ENCODE measurements at regions not wholly inside any gene's neighbourhood (a gene's known extent, or its start where the extent isn't known, plus 50 kb on each side); places are given as distances from the start of the nearest gene placed in this dataset.
A peak's percentile ranks its signal among the peaks of the same experiment; 100 is the strongest.
"Not testable (repeated sequence)": the region's sequence is repeated elsewhere in the genome, so short reads cannot be mapped to it uniquely, and the experiment has no call there.

DNA sequence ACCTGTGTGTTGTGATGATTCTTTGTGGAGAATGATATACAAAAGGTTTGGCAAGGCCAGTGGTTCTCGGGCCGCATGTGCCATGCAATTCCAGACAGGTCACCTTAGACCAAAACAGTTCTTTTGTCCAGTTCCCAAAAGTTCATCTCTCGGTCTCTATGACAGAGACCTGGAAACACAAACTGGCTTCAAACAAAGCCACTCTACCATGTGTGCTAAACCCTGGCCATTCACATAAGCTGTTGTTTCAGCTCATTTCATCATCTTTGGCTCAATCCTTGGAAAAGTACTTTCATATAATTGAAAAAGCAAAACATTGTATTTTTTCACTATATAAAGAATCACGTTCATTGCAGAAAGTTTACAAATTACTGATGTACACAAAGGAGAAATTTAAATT, 210.5 kb upstream of the SEMA6A start:
- H3K9me3 ChIP-seq (ENCODE audit: control insufficient read depth, insufficient read depth, low read depth, low read length) = peaks cover 25% of the 10 kb centered on the region
- no peak overlapping the region for H3K27ac ChIP-seq (ENCODE audit: low read depth, low read length)
- no peak overlapping the region for H3K4me3 ChIP-seq (ENCODE audit: low read depth, low read length)
- no peaks in the 10 kb centered on the region for H3K27me3 ChIP-seq (ENCODE audit: control insufficient read depth, insufficient read depth, low read length)
- H3K4me1 ChIP-seq (ENCODE audit: control insufficient read depth, insufficient read depth, low read length) = peaks cover 3% of the 10 kb centered on the region; the same call in 1 of the 2 replicates
- H3K9ac ChIP-seq (ENCODE audit: low read length) = no peak overlapping the region
- peaks cover 10% of the 10 kb centered on the region; the same call in 1 of the 2 replicates for H3K36me3 ChIP-seq (ENCODE audit: control insufficient read depth, insufficient read depth, low read length)

DNA sequence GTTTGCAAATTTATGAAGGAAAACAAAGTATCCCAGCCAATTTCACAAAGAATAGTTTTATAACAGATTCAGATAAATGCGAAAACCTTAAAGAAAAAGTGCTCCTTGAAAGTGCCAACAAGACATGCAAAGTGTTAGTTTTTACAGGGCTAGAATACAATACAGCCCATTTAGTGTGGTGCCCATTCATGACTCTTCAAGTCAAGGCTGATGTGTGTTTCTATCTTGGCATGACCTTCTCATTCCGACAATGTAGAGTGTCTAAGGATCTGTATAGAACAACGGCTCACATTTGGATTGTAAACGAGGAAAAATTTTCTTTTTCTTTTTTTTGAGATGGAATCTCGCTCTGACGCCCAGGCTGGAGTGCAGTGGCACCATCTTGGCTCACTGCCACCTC, 205.2 kb upstream of the SEMA6A start:
- peaks cover 10% of the 10 kb centered on the region; the same call in 1 of the 2 replicates for H3K9me3 ChIP-seq (ENCODE audit: control insufficient read depth, insufficient read depth, low read depth, low read length)
- H3K27me3 ChIP-seq (ENCODE audit: control insufficient read depth, insufficient read depth, low read length) = no peaks in the 10 kb centered on the region
- H3K9ac ChIP-seq (ENCODE audit: low read length) = no peak overlapping the region
- H3K36me3 ChIP-seq (ENCODE audit: control insufficient read depth, insufficient read depth, low read length) = no peaks in the 10 kb centered on the region
- H3K4me1 ChIP-seq (ENCODE audit: control insufficient read depth, insufficient read depth, low read length) = peaks cover 45% of the 10 kb centered on the region
- no peak overlapping the region for H3K27ac ChIP-seq (ENCODE audit: low read depth, low read length)
- no peak overlapping the region for H3K4me3 ChIP-seq (ENCODE audit: low read depth, low read length)

DNA sequence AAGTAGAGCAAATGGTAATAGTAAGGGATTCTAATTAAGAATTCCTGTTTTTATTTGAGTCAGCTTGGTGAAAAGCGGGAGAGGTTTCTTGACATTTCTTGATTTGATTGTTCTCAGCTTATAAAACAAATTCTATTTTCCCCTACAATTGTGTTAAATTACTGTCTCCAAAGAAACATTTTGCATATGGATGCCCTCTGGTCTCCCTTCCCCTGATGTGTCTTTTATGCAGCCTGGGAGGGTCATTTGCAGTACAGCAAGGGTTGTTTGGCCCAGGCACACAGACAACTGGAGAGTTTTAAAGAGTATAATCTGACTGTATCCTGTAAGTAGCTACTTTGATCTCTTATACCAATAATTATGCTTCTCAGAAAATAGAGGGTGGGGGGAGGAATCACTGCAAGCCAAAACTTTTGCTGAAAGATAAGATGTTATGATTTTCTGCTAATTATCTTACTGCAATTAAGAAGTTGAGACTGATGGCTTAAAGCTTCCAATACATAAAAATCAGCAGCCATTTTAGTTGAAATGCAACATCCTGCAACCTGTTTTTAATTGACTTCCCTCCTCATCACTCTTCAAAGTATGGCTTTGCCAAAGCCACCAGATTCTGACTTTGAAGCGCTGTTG, 204.1 kb upstream of the SEMA6A start:
- Histone ChIP-seq H3K9me3 (ENCODE audit: control insufficient read depth, insufficient read depth, low read depth, low read length) (peaks cover 10% of the 10 kb centered on the region; the same call in 1 of the 2 replicates), H3K27ac (ENCODE audit: low read depth, low read length) (peak overlapping the region; percentile 4; the same call in 1 of the 2 replicates), H3K4me3 (ENCODE audit: low read depth, low read length) (peak overlapping the region; percentile 1; the same call in 1 of the 2 replicates), H3K9ac (ENCODE audit: low read length) (peak overlapping the region; percentile 43), H3K27me3 (ENCODE audit: control insufficient read depth, insufficient read depth, low read length) (no peaks in the 10 kb centered on the region), H3K4me1 (ENCODE audit: control insufficient read depth, insufficient read depth, low read length) (peaks cover 53% of the 10 kb centered on the region), H3K36me3 (ENCODE audit: control insufficient read depth, insufficient read depth, low read length) (no peaks in the 10 kb centered on the region)

DNA sequence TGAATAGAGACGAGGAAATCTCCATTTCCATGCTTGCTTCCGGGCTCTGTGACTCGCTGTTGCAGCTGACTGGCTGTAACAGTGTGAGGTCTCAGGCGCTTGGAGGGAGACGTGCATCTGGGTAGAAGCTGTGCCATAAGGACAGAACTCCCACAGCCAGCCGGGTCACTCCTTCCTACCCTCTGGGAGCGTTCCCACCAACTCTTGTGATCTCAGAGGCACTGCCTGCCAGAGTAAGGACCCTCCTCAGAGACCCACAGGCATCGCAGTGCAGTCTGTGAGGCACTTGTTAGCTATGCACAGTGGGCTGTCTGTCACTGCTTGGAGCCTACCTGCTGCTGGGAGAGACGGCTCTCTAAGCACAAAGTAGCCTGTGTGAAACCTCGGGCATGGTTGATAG, 203.4 kb upstream of the SEMA6A start:
- Histone ChIP-seq H3K36me3 (ENCODE audit: control insufficient read depth, insufficient read depth, low read length) (no peaks in the 10 kb centered on the region), H3K4me1 (ENCODE audit: control insufficient read depth, insufficient read depth, low read length) (peaks cover 61% of the 10 kb centered on the region), H3K4me3 (ENCODE audit: low read depth, low read length) (peak overlapping the region; percentile 1; the same call in 1 of the 2 replicates), H3K27ac (ENCODE audit: low read depth, low read length) (peak overlapping the region; percentile 4; the same call in 1 of the 2 replicates), H3K27me3 (ENCODE audit: control insufficient read depth, insufficient read depth, low read length) (no peaks in the 10 kb centered on the region), H3K9ac (ENCODE audit: low read length) (peak overlapping the region; percentile 43), H3K9me3 (ENCODE audit: control insufficient read depth, insufficient read depth, low read depth, low read length) (peaks cover 7% of the 10 kb centered on the region; the same call in 1 of the 2 replicates)

DNA sequence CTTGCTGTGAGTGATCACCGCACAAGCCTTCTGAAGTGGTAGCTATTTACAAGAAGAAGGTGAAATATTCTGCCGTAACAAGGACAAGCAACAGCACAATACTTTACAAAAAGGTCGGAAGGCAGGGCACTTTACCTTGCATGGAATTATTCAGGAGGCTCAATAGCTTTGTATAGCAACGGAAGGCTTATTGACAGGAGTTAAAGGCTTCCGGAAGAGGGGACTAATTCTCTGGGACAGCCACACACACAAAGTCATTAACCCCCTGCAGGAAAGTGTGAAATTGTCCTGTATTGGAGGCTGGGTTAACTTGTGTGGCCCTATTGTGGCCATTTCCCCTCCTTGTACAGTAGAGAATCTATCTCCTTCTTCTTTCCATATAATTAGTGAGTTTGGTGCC, 199.3 kb upstream of the SEMA6A start:
- Histone ChIP-seq H3K36me3 (ENCODE audit: control insufficient read depth, insufficient read depth, low read length) (no peaks in the 10 kb centered on the region), H3K27ac (ENCODE audit: low read depth, low read length) (peak overlapping the region; percentile 85), H3K27me3 (ENCODE audit: control insufficient read depth, insufficient read depth, low read length) (no peaks in the 10 kb centered on the region), H3K9ac (ENCODE audit: low read length) (peak overlapping the region; percentile 74), H3K4me1 (ENCODE audit: control insufficient read depth, insufficient read depth, low read length) (peaks cover 79% of the 10 kb centered on the region), H3K4me3 (ENCODE audit: low read depth, low read length) (peak overlapping the region; percentile 18; the same call in 1 of the 2 replicates), H3K9me3 (ENCODE audit: control insufficient read depth, insufficient read depth, low read depth, low read length) (no peaks in the 10 kb centered on the region)

DNA sequence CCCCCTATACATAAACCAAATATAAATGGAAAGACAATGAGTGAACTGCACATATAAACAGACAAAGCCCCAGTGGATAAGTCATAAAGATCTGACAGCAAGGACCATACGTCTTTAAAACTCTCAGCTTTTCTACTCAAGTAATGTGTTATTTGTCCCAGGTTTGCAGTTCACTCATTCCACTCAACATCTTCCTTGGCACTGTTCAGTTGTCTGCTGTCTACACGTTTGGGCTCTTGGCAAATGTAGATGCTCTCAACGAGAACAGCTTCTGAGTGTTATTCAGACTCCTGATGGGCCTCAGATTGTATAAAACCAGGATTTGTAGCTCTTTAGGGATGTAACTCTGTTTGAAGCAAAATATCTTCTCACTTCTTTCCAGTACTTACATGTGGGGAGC, 198.2 kb upstream of the SEMA6A start:
- Histone ChIP-seq H3K9ac (ENCODE audit: low read length) (peak overlapping the region; percentile 74), H3K4me1 (ENCODE audit: control insufficient read depth, insufficient read depth, low read length) (peaks cover 67% of the 10 kb centered on the region), H3K9me3 (ENCODE audit: control insufficient read depth, insufficient read depth, low read depth, low read length) (no peaks in the 10 kb centered on the region), H3K36me3 (ENCODE audit: control insufficient read depth, insufficient read depth, low read length) (no peaks in the 10 kb centered on the region), H3K4me3 (ENCODE audit: low read depth, low read length) (peak overlapping the region; percentile 34; the same call in 1 of the 2 replicates), H3K27ac (ENCODE audit: low read depth, low read length) (peak overlapping the region; percentile 85), H3K27me3 (ENCODE audit: control insufficient read depth, insufficient read depth, low read length) (no peaks in the 10 kb centered on the region)

DNA sequence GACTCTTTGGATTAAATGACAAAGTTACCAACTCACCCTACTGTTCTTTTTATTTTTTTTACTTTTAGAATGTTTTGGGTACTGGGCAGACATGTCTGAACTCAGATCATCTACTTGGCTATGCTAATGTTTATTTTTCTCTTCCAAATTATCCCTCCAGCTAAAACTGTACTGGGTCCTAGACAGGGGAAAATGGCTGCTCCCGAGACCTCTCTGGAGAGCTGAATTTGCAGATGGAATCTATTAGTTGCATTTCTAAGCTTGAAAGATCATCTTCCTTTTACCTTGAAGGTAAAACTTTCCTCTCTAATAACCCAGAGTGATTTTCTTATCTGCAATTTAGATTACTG, 197.5 kb upstream of the SEMA6A start:
- Histone ChIP-seq H3K36me3 (ENCODE audit: control insufficient read depth, insufficient read depth, low read length) (no peaks in the 10 kb centered on the region), H3K9ac (ENCODE audit: low read length) (peak overlapping the region; percentile 74), H3K9me3 (ENCODE audit: control insufficient read depth, insufficient read depth, low read depth, low read length) (no peaks in the 10 kb centered on the region), H3K4me1 (ENCODE audit: control insufficient read depth, insufficient read depth, low read length) (peaks cover 61% of the 10 kb centered on the region), H3K4me3 (ENCODE audit: low read depth, low read length) (peak overlapping the region; percentile 34; the same call in 1 of the 2 replicates), H3K27ac (ENCODE audit: low read depth, low read length) (peak overlapping the region; percentile 85; the same call in 1 of the 2 replicates), H3K27me3 (ENCODE audit: control insufficient read depth, insufficient read depth, low read length) (no peaks in the 10 kb centered on the region)

DNA sequence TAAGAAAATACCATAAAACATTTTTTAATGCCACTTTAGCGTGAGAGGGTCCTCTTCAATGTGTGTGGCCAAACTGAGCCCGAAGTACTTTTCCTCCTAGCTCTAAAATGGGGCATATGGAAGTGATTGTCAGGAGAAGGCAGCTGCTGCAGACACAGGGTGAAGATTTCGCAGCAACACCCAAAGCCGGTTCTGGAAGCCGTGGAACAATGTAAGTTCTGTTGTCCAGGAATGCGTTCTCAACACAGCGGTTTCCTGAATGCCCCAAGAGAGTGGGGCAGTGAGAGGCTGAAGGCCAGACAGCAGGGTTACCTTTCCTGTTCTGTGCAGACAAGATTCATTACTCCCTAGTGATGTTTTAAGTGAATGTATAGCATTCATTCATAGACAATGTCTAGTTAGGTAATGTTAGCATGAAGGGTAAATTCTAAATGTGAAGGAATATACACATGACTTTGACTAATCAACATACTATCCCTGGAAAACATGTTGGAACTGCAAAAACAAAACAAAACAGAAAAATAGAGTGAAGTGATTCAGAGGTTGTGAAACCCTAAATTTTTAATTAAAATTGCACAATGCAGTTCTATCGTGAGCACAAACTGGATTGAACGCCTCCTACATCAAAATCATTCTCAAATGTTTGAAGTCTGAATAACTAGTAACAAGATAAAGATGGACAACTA, 197.0 kb upstream of the SEMA6A start:
- H3K4me1 ChIP-seq (ENCODE audit: control insufficient read depth, insufficient read depth, low read length) = peaks cover 56% of the 10 kb centered on the region
- H3K9ac ChIP-seq (ENCODE audit: low read length) = peak overlapping the region; percentile 74
- peak overlapping the region; percentile 34; the same call in 1 of the 2 replicates for H3K4me3 ChIP-seq (ENCODE audit: low read depth, low read length)
- H3K27me3 ChIP-seq (ENCODE audit: control insufficient read depth, insufficient read depth, low read length) = no peaks in the 10 kb centered on the region
- H3K9me3 ChIP-seq (ENCODE audit: control insufficient read depth, insufficient read depth, low read depth, low read length) = no peaks in the 10 kb centered on the region
- peak overlapping the region; percentile 85; the same call in 1 of the 2 replicates for H3K27ac ChIP-seq (ENCODE audit: low read depth, low read length)
- no peaks in the 10 kb centered on the region for H3K36me3 ChIP-seq (ENCODE audit: control insufficient read depth, insufficient read depth, low read length)

DNA sequence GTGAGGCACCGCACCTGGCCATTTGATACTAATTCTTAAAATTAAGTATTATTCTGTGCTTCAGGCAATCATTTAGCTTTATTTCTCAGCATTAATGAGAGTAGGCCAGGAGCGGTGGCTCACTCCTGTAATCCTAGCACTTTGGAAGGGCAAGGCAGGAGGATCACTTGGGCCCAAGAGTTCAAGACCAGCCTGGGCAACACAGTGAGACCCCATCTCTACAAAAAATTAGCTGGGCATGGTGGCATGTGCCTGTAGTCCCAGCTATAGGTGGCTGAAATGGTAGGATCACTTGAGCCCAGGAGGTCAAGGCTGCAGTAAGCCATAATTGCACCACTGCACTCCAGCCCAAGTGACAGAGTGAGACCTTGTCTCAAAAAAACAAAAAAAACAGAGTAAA, 195.3 kb upstream of the SEMA6A start:
- not testable (repeated sequence) for H3K27me3 ChIP-seq (ENCODE audit: control insufficient read depth, insufficient read depth, low read length); H3K36me3 ChIP-seq (ENCODE audit: control insufficient read depth, insufficient read depth, low read length); H3K9me3 ChIP-seq (ENCODE audit: control insufficient read depth, insufficient read depth, low read depth, low read length); H3K4me3 ChIP-seq (ENCODE audit: low read depth, low read length); H3K9ac ChIP-seq (ENCODE audit: low read length); H3K27ac ChIP-seq (ENCODE audit: low read depth, low read length)
- H3K4me1 ChIP-seq (ENCODE audit: control insufficient read depth, insufficient read depth, low read length) = peaks cover 51% of the 10 kb centered on the region

DNA sequence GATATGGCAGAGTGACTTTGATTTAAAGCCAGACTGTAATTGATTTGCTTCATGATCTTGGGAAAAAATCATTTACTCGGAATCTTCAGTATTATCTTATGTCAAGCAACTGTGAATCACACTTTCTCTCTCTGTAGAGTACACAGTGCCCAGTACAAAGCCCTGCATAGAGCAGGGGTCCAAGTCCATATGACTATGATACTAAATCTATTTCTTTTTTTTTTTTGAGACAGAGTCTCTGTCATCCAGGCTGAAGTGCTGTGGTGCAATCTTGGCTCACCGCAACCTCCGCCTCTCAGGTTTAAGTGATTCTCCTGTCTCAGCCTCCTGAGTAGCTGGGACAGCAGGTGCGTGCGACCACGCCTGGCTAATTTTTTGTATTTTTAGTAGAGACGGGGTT, 194.8 kb upstream of the SEMA6A start:
- H3K9me3 ChIP-seq (ENCODE audit: control insufficient read depth, insufficient read depth, low read depth, low read length) = no peaks in the 10 kb centered on the region
- no peak overlapping the region for H3K27ac ChIP-seq (ENCODE audit: low read depth, low read length)
- peaks cover 46% of the 10 kb centered on the region for H3K4me1 ChIP-seq (ENCODE audit: control insufficient read depth, insufficient read depth, low read length)
- no peak overlapping the region for H3K4me3 ChIP-seq (ENCODE audit: low read depth, low read length)
- H3K9ac ChIP-seq (ENCODE audit: low read length) = no peak overlapping the region
- H3K27me3 ChIP-seq (ENCODE audit: control insufficient read depth, insufficient read depth, low read length) = no peaks in the 10 kb centered on the region
- H3K36me3 ChIP-seq (ENCODE audit: control insufficient read depth, insufficient read depth, low read length) = no peaks in the 10 kb centered on the region

DNA sequence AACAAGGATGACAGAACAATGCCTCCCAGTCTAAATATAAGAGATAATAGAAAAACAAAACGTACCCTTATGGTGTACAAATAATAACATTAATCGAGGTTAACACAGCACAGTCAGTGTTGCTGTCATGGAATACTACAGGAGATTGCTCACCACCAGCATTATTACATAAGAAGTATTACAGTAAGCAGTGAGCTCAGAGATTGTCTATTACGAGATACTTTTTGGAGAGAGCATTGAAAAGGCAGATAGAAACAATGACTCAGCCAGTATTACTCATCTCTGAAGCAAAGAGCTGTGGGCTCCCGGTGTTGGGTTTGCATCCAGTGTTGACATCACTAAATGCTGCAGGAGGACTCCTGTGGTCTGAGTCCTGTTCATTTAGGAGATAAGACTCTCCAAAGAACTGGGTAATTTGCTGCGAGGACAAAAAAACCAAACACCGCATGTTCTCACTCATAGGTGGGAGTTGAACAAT, 191.9 kb upstream of the SEMA6A start:
- Histone ChIP-seq H3K9me3 (ENCODE audit: control insufficient read depth, insufficient read depth, low read depth, low read length) (no peaks in the 10 kb centered on the region), H3K4me3 (ENCODE audit: low read depth, low read length) (no peak overlapping the region), H3K27me3 (ENCODE audit: control insufficient read depth, insufficient read depth, low read length) (no peaks in the 10 kb centered on the region), H3K9ac (ENCODE audit: low read length) (no peak overlapping the region), H3K4me1 (ENCODE audit: control insufficient read depth, insufficient read depth, low read length) (peaks cover 31% of the 10 kb centered on the region), H3K27ac (ENCODE audit: low read depth, low read length) (no peak overlapping the region), H3K36me3 (ENCODE audit: control insufficient read depth, insufficient read depth, low read length) (no peaks in the 10 kb centered on the region)
